Suprapubic skin (tissue), 4 donors: ENCODE measurements at regions not wholly inside any gene's neighbourhood (a gene's known extent, or its start where the extent isn't known, plus 50 kb on each side); places are given as distances from the start of the nearest gene placed in this dataset.

Experiments
- POLR2A ChIP-seq, 2 donors: fragments of 450-650 bp; IDR thresholded peaks; one replicate each; pipeline ENCODE4 v1.6.1; 2017; ENCODE audit warnings: antibody characterized with exemption in 2 of 2, mild to moderate bottlenecking in 2 of 2, moderate library complexity in 2 of 2
- POLR2AphosphoS5 ChIP-seq, 3 donors: sonication (generic); formaldehyde crosslinking; IDR thresholded peaks; one replicate each; pipeline ENCODE4 v1.6.1; 2017; ENCODE audit warnings: antibody characterized with exemption in 3 of 3
- TF ChIP-seq, protein P1 (sequence below), 2 donors: fragments of 200-600 bp in 1 of 2; fragments of 450-650 bp in 1 of 2; sonication (generic) in 1 of 2; IDR thresholded peaks; one replicate each; pipeline ENCODE4 v1.5.1; 2016 to 2019; ENCODE audit warnings: antibody characterized with exemption in 2 of 2, mild to moderate bottlenecking in 1 of 2, moderate library complexity in 1 of 2

DNA sequence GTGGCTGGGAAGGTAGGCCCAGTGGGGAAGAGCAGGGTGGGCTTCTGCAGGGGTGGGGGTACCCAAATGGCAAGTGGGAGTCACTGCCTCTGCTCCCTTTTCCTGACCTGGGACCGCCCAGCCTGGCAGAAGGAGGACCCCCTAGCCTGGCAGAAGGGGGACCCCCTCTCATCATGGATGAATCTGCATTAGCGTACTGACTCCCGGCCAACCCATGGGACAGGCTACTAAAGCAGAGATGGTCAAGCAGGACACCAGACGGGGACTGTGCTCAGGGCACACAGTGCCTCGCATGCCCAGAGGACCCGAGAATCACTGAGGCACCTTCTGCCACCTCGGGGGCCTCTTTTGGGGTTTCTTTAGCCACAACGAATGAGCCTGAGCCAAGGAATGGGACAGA lies 577.5 kb downstream of the GLRX3 start:
- TF ChIP-seq POLR2AphosphoS5 (IDR thresholded peaks at IDR 0.05) (no peak), POLR2A (IDR thresholded peaks at IDR 0.05) (no peak)
- TF ChIP-seq, protein P1, sequence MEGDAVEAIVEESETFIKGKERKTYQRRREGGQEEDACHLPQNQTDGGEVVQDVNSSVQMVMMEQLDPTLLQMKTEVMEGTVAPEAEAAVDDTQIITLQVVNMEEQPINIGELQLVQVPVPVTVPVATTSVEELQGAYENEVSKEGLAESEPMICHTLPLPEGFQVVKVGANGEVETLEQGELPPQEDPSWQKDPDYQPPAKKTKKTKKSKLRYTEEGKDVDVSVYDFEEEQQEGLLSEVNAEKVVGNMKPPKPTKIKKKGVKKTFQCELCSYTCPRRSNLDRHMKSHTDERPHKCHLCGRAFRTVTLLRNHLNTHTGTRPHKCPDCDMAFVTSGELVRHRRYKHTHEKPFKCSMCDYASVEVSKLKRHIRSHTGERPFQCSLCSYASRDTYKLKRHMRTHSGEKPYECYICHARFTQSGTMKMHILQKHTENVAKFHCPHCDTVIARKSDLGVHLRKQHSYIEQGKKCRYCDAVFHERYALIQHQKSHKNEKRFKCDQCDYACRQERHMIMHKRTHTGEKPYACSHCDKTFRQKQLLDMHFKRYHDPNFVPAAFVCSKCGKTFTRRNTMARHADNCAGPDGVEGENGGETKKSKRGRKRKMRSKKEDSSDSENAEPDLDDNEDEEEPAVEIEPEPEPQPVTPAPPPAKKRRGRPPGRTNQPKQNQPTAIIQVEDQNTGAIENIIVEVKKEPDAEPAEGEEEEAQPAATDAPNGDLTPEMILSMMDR (IDR thresholded peaks at IDR 0.05) = no peak
